Stimulated activated CD4-positive, alpha-beta T cell treated with anti-CD3 and anti-CD28 coated beads, Interleukin-1b, Interleukin-23, amount 100 ng/mL, for 24 hours (primary cell): ENCODE measurements at regions not wholly inside any gene's neighbourhood (a gene's known extent, or its start where the extent isn't known, plus 50 kb on each side); places are given as distances from the start of the nearest gene placed in this dataset.
A peak's percentile ranks its signal among the peaks of the same experiment; 100 is the strongest.
"Not testable (repeated sequence)": the region's sequence is repeated elsewhere in the genome, so short reads cannot be mapped to it uniquely, and the experiment has no call there.

ENCODE experiments used
- DNase-seq, 4 experiments: peaks; one replicate each; pipeline ENCODE4 v3.0.0-alpha.2; 2020; ENCODE audit warnings: low read depth in 4 of 4, low spot score in 1 of 4

DNA sequence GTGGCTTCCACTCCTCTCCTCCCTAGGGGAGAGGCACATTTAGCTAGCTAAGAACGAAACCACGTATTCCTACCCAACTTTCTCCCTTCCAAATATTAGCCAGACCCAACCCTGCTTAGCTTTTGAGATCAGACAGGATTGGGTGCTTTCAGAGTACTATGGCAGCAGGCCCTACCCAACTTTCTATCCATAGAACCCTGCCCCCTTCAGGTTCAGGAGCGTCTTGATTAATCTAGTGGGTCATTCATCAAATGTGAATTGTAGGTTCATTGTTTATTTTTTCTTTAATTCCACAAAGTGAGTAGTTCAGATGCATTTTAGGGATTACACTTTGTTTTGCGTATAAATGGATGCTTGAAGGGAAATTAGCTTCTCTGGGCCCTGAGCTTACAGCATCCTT, 188.3 kb downstream of the MIB1 start:
- DNase-seq = no peak

DNA sequence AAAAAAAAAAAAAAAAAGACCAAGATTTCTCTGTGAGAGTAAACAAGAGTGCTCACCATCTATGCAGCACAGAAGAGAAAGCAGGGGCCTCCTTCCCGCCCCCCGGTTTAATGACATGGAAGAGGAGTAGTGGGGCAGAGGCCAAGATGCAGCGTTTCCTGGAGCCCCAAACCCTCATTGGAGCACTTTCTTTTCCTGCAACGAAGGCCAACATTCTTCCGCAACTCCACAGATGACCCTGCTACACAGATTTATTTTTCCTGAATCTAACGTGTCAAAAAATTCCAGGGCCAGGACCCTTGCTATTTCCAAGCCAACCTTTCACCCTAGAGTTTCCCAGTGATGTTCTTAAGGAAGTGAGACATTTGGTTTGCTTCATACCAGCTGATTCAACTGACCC, 189.6 kb downstream of the MIB1 start:
- no peak for DNase-seq

DNA sequence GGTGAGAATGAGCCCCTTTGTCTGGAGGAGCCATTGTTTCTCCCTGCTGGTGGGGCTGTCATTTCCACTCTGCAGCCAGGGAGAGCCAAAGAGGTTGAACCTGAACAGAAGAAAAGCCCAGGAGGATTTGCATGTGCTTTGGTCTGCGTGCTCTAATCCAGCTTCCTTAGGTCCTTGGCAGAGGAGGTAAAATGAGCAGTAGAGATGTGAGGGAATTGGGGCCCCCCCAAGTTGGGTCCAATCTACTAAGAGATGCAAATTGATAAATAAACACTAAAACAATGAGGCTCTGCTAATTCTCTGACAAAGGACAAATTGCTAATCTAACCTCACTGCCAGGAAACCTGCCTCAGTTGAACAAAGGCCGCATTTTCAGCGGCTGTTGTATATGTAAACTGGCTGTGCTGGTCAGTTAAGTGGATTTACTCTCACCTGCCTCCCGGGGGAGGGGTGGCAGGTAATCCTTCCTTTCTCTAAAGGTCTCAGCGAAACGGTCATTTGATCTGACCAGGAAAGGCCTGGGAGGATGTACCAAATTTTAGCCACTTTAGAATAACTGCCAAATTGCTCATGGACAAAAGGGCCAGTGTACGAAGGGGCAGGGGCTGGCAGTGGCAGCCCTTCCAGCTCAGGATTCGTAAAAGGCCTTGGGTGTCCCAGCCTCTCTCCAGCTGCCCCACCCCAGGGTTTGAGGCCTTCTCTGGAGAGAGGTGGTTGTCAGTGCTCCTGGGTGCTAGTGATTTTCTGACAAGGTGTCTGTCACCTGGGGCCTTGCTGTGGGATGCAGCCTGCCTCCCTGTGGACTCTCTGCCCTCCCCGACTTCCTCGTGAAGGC, 193.6 kb downstream of the MIB1 start:
- DNase-seq = no peak

DNA sequence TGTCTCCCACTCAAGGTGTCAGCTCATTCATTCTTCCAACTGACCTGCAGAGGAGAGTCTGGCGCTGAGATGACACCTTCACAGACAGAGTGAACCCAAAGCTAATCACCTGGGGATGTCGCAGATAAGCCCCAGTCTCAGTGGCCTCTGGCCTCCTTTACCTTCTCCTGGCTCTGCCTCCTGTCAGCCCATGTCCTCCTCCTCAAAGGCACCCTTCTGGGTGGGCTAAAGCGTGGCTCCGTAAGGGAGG, 194.1 kb downstream of the MIB1 start:
- DNase-seq = no peak

DNA sequence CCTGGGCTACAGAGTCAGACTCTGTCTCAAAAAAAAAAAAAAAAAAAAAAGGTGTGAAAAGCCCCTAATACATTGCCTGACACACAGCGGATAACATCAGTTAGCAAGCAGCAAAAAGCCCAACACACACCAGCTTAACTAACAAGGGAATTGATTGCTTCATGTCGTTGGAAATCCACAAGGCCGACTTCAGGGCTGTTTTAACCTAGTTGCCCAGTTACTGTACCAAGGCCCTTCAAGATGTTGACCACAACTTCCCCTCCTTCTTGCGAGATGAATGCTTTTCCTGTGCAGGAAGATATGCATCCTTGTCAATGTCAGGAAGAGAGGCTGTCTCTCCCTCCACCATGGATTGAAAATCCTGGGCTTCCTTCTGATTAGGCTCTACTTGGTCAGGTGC, 202.9 kb downstream of the MIB1 start:
- DNase-seq = no peak

DNA sequence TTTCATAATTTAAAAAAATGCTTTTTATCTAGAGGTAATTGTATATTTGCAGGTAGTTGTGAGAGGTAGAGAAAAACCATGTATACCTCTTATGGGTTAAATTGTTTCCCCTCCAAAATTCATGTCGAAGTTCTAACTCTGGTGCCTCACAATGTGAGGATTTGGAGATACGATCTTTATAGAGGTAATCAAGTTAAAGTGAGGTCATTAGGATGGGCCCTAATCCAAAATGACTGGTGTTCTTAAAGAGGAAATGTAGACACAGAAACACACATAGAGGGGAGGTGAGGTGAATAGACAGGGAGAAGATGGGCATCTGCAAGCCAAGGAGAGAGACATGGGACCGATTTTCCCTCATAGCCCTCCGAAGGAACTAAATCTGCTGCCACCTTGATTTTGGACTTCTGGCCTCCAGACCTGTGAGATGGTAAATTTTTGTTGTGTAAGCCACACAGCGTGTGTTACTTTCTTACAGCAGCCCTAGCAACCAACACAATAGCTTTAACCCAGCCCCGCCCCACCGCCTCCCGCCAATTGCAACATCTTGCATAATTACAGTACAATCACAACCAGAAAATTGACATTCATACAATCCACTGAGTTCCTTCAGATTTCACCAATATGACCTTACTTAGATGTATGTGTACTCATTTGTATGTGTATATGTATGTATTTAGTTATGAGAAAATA, 208.9 kb downstream of the MIB1 start:
- no peak for DNase-seq

DNA sequence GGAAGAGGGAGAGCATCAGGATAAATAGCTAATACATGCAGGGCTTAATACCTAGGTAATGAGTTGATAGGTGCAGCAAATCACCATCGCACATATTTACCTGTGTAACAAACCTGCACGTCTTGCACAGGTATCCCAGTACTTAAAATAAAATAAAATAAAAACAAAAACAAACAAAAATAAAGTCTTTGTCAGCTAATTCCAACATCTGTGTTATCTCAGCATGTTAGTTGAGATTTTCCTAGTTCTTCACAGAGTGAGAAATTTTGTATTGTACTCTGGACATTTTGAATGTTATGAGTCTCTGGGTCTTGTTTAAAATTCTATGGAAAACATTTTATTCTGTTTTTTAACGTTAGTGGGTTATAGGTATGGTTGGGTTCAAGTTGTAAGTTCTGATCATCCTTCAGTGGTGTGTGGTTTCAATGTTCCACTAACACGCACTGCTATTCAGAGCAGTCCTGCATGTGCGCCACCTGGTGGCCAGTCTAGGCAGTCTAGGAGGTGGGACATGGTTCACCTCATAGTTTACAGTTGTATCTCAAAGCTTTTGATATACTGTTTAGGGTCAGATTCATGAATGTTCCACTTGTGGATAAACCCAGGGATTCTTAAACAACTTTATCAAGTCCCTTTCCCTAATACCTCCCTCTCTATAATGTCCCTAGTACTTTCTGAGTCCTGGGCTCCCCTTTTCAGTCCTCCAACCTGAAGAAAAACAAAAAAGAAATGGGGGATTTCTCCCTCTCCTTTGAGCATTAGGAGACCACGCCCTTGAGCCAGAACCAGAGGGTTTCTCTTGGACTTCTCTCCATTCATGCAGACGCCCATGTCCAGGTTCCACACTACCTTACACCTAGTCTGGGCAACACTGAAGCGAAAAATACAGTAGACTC, 213.4 kb upstream of the GATA6 start:
- peak; percentile 62 to 72 (median 68) for DNase-seq

DNA sequence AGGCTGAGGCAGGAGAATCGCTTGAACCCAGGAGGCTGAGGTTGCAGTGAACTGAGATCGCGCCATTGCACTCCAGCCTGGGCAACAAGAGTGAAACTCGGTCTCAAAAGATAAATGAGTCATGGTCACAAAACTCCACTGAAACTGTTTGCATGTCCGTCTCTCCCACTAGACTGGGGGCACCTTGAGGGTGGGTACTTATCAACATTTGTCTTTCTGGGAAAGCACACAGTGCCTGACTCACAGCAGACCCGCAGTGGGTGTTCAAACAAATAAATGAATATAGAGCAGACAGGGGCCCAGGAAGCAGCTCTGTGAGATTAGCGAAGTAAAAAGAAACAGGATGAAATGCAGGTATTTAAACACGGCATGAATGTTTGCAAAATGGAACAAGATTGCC, 211.1 kb upstream of the GATA6 start:
- DNase-seq = no peak

DNA sequence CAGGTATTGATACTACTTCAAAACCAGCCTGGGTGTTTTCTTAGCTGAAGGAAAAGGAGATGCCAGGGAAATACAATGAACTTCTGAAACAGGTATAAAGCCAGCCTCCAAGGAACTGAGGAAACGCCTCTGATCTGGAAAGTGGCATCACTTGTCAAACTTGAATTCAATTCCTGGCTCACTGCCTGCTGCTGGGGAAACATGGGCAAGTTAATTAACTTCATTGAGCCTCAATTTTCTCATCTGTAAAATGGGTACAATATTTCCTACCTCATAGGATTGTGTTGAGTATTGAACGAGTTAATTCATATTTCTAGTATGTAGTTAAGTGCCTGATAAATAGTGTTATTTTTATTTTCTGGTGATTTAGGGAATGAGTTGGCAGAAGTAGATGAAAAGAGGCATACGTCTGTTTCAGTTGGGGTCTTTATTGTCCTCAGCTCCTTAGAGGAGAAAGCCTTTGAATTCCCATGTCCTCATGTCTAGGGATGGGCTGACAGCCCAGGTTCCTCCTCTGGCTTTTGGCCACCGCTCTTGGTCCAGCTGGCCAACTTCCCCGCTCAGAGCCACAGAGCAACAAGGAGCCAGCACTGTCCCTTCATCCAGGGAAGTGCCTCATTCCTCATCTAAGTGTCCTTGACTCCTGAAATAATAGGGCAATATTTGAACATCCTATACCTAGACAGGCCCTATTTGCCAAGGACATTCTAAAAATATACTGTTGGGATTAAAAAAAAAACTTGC, 210.5 kb upstream of the GATA6 start:
- no peak for DNase-seq

DNA sequence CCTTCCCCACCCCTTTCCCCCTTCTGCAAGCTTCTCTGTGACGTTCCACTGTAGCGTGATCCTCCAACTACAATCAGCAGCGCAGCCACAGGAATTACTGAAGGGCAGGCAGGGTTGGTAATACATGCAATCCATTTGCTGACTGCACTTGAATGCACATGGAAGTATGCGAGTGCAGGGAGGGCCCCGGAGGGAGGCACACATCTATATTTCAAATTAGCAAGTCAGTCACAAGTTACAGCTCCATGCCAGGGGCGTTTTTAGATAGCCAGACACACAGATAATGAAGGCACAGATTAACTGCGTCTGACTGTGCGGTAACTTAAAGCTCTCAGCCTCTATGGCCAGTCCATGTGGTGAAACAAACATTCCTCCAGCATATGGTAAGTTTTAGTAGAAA, 209.2 kb upstream of the GATA6 start:
- no peak for DNase-seq

DNA sequence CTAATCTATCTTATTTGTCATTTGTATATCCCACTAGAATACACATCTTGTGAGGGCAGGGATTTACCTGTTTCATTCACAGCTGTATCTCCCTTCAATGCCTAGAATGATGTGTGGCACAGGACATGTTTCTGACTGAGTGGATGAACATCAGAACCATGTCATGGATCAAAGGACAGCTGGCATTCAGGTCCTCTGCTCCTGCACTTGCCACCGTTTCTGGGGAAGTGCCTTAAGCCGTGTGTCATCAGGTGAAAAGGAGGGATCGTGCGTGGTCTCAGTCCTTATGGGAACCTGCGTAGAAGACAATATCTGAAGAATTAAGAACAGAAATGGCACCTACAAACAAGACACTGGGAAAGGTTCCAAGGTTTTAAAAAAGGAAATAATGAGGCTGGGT, 206.1 kb upstream of the GATA6 start:
- no peak for DNase-seq

DNA sequence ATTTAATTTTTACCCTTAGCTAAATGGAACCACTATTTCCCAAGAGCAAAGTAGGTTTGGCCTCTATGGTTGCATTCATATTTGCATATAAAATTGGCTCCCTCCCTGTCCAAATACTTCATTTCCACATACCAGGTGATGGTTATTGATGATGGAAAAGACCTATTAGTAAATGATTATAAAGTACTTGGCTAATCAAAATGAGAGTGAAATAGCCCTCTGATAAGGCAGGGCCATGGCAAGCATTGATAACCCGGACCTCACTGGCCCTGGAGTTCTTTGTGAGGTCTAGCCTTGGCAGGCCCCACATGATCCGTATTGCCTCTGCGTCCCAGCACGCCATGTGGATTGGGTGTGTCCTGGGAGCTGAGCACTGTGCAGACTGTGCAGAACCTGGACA, 201.1 kb upstream of the GATA6 start:
- DNase-seq = no peak

DNA sequence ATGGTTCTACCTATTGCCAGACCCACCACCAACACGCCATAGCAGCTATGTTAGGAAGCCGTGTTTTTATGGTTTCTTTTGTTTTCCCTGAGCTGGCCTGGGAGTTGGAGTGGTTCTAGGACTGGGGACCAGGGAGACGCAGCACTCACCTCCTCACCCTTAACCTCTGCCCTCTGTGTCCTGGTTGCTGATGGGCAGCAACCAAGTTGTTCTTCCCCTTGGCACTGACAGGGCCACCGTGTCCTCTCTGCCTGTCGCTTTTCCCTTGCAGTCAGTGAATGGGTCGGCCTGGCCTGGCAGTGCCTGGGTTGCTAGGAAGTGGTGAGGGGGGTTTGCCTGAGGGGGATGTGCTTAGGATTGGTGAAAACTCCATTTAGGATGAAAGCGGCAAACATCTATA, 197.1 kb upstream of the GATA6 start:
- DNase-seq = no peak

DNA sequence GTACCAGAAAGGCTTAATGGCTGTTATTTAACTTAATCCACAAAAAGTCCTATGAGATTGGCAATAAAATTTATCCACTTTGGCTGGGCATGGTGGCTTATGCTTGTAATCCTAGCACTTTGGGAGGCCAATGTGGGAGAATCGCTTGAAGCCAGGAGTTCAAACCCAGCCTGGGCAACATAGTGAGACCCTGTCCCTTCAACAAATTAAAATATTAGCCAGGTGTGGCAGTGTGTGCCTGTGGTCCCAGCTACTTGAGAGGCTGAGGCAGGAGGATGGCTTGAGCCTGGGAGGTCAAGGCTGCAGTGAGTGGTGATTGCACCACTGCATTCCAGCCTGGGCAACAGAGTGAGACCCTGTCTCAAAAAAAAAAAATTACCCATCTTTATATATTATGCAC, 193.4 kb upstream of the GATA6 start:
- not testable (repeated sequence) for DNase-seq

DNA sequence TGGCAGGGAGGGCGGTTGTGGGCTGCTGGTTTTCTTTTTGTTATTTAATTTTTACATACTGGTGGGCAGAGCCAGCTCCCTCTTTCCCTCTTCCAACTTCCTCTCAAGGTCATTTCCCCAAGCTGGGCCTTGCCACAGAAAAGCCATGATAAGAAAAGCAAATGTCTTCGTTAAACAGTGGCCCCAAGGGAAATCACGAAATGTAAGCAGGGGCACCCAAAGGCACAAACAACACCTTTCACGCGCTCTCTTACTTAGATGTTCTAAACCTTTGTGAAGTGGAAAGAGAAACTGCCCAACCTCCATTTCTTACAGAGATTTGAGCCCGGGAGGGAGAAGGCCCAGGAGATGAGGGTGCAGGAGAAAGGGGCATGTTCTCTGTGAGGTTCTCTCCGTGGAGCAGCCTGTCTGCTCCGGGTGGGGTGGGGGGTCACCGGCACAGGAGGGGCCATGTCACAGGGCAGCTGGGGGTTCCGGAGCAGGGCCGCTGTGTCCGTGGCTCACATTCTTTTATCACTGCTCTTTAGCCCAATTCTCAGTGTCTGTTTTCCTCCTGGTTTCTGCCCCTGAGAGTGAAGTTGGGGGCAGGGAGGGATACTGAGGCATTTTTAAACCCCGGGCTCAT, 190.7 kb upstream of the GATA6 start:
- no peak for DNase-seq

DNA sequence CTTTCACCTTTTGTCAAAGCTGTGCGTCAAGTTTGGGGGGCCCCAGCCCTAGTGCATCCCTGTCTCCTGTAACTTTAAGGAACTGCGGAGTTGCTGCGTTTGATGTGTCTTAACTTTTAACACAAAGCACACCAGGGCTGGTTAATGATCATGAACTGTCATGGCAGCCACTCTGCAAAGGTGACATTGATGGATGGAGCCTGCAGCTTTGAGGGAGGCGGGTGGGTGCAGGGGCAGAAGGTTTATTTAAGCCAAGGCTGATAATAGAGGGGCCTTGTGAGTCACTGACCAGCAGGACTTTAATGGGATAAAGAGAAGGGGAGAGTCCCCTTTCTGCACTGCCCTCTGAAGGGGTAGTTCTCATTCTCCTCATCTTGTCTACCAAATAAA, 190.2 kb upstream of the GATA6 start:
- DNase-seq = no peak

DNA sequence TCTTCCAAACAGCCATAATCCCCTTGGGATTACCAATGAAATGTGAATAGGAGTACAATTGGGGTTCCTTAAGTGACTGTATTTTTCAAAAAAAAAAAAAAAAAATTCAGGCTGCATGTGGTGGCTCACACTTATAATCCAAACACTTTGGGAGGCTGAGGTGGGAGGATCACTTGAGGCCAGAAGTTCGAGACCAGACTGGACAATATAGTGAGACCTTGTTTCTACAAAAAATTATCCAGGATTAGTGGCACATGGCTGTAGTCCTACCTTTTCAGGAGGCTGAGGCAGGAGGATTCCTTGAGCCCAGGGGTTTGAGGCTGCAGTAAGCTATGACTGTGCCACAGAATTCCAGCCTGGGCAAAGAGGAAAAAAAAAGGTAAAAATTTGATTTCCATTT, 189.6 kb upstream of the GATA6 start:
- DNase-seq = no peak

DNA sequence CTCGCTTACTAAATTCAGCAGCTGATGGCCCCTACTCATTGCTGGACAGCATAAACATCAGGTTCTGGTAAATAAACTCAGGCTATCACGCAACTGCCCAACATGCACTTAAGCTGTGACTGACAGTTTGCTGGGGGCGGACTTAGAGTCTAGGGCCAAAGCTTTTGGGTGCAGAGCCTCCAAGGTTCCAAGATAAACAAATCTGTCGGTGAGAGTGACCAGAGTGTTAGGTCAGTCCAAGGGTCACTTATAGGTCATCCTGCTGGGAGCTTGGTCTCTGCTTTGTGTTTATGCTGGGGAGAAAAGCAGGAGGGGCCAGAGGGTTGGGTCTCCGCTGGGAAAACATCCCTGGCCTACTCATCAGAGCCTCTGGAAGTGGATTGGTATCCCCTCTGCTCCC, 188.6 kb upstream of the GATA6 start:
- no peak for DNase-seq

DNA sequence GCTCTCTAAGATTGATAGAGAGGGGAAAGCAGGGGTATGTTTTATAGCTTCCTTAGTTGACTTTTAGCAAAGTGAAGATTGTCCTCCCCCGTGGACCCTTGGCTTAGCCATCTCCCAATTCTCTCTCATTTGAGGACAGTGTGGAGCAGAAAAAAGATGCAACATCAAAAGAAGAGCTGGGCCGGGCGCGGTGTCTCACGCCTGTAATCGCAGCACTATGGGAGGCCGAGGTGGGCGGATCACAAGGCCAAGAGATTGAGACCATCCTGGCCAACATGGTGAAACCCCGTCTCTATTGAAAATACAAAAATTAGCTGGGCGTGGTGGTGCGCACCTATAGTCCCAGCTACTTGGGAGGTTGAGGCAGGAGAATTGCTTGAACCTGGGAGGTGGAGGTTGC, 187.9 kb upstream of the GATA6 start:
- DNase-seq = not testable (repeated sequence)

DNA sequence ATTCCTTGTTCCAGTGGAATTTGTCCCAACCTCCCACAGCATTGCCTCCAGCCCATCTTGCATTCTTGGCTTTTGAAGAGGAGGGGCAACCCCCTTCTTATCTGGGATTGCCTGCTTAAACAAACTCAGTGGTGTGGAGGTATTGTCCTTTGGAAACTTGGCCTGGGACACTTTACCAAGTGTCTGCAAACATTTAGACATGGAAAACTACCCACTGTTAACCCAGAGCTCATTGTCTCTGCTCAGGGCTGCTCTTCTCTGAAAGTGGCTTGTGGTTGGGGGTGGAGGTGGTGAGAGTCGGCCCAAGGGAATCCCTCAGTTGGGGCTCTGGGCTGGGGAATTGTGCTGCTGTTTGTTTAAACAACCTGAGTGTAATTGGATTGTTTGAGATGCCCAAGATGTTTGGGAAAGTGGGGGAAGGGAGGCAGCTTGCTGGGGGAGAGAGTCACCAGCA, 178.3 kb upstream of the GATA6 start:
- no peak for DNase-seq

DNA sequence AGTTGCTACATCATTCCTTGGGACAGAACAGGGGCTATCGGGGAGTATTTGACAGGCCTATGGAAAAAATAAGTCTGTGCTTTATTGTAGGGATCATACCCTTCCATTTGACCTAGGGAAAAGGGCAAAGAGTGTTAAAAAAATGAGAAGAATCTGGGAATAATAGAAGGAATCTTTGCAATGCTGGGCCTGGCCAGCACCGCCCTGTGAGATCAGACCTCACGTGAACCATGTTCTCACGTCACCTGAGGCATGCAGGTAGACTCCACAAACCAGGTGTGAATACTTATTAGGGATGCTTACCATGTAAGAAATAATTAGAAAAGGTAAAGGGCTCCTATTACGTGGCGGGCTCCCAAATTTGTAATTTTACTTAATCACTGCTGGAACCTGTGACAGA, 177.5 kb upstream of the GATA6 start:
- no peak for DNase-seq
